Spleen (tissue), 11 donors: ENCODE measurements at regions not wholly inside any gene's neighbourhood (a gene's known extent, or its start where the extent isn't known, plus 50 kb on each side); places are given as distances from the start of the nearest gene placed in this dataset.

ENCODE experiments used
- DNase-seq: peaks from one replicate; pipeline ENCODE4 v3.0.0-alpha.2; 2020
- H3K27ac ChIP-seq, 8 donors: fragments of 200-600 bp; sonication (generic) in 7 of 8; 1 replicate in 4 of 8; 2 replicates in 4 of 8; pipeline versions ENCODE4 v1.5.0 to v1.8.0; 2016 to 2021; ENCODE audit warnings: inconsistent platforms in 4 of 8, mild to moderate bottlenecking in 4 of 8, moderate library complexity in 1 of 8
- H3K27me3 ChIP-seq, 7 donors: fragments of 200-600 bp; sonication (generic) in 6 of 7; replicated peaks in 1 of 7; 1 replicate in 4 of 7; 2 replicates in 3 of 7; pipeline versions ENCODE4 v1.5.0 to v1.8.0; 2016 to 2021; ENCODE audit warnings: inconsistent platforms in 3 of 7, mild to moderate bottlenecking in 1 of 7
- H3K36me3 ChIP-seq, 6 donors: fragments of 200-600 bp; sonication (generic) in 5 of 6; 1 replicate in 4 of 6; 2 replicates in 2 of 6; pipeline versions ENCODE4 v1.5.0 to v1.8.0; 2016 to 2021; ENCODE audit warnings: inconsistent platforms in 2 of 6
- H3K4me1 ChIP-seq, 6 donors: fragments of 200-600 bp; sonication (generic) in 5 of 6; 1 replicate in 3 of 6; 2 replicates in 3 of 6; pipeline versions ENCODE4 v1.5.0 to v1.8.0; 2016 to 2021; ENCODE audit warnings: inconsistent platforms in 3 of 6
- H3K4me3 ChIP-seq, 8 donors: fragments of 200-600 bp; sonication (generic) in 7 of 8; 1 replicate in 4 of 8; 2 replicates in 4 of 8; pipeline versions ENCODE4 v1.5.0 to v1.8.0; 2016 to 2021; ENCODE audit warnings: inconsistent platforms in 4 of 8, mild to moderate bottlenecking in 4 of 8, moderate library complexity in 2 of 8
- H3K9me3 ChIP-seq, 8 donors: fragments of 200-600 bp; sonication (generic) in 7 of 8; 1 replicate in 4 of 8; 2 replicates in 4 of 8; pipeline versions ENCODE4 v1.5.0 to v1.8.0; 2016 to 2021; ENCODE audit warnings: inconsistent platforms in 4 of 8
- POLR2A ChIP-seq, 3 donors: fragments of 450-650 bp; IDR thresholded peaks; one replicate each; pipeline ENCODE4 v1.5.1; 2017; ENCODE audit warnings: antibody characterized with exemption in 3 of 3, mild to moderate bottlenecking in 1 of 3
- POLR2AphosphoS5 ChIP-seq, 3 donors: sonication (generic); formaldehyde crosslinking; IDR thresholded peaks; one replicate each; pipeline ENCODE4 v1.5.1; 2017; ENCODE audit warnings: antibody characterized with exemption in 3 of 3
- WGBS, 5 donors: extraction: QIAGEN DNeasy Blood & Tissue Kit in 3 of 5; methylation state at CpG; one replicate each; pipeline versions ENCODE4 v1.1.5 to v1.1.7; 2013 to 2018; 5-methylcytosine and 5-hydroxymethylcytosine counted together
- intact Hi-C: fragments of 100-400 bp; cut with DNase I; formaldehyde crosslinking; loops from one replicate; pipeline ENCODE4 v1.15.0; 2023; ENCODE audit warnings: low total_unique reads
- TF ChIP-seq, protein P1 (sequence below), 11 experiments: fragments of 200-600 bp in 7 of 11; fragments of 450-650 bp in 4 of 11; sonication (generic) in 4 of 11; IDR thresholded peaks in 8 of 11; conservative IDR thresholded peaks in 3 of 11; 1 replicate in 7 of 11; 2 replicates in 4 of 11; pipeline versions ENCODE4 v1.4.0 to v1.8.0; 2016 to 2021; ENCODE audit warnings: antibody characterized with exemption in 11 of 11, inconsistent platforms in 4 of 11, mild to moderate bottlenecking in 1 of 11
- donor health status: healthy with polysubstance abuse.
- donor health status: DM: no; HTN: no; CAD: no; lungs with moderate emphysema.
- donor health status: DM: no; HTN: no; CAD: no.
- donor health status: Bipolar disorder and iron deficiency.
- donor health status: healthy.
- donor health status: DM: no; HTN: no; CAD: no.
- donor health status: DM: yes; HTN: yes; CAD: no.

DNA sequence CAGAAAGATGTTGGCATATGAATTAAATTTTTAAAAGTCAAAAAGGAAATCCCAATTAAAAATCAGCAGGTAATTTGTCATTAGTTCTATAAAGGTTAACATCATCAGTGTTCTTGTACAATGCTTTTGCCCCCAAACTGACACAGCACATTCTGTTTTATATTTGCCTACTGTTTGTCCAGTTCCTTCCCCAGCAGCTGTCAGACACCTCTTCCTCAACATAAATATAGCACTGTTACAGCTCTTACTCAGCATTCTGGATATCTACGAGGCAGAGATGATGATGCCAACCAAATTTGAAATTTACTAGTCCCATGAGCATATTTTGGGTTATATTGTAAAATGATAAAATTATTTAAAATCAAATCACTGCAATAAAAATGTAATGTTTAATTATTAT, 124.6 kb downstream of the SINHCAF start:
- Histone ChIP-seq H3K36me3 (no peaks in the 10 kb centered on the region), H3K27me3 (peaks cover 0 to 8% (median 0%) of the 10 kb centered on the region in 7 donors), H3K27ac (no peak overlapping the region), H3K9me3 (no peaks in the 10 kb centered on the region), H3K4me3 (no peak overlapping the region), H3K4me1 (peaks cover 0 to 13% (median 8%) of the 10 kb centered on the region in 6 donors)
- DNase-seq: no peak
- intact Hi-C loops: no loop called here
- WGBS, 5 donors: 11 to 20% (median 18%) methylated on average over 1 of the region's 1 CpG
- TF ChIP-seq, protein P1, sequence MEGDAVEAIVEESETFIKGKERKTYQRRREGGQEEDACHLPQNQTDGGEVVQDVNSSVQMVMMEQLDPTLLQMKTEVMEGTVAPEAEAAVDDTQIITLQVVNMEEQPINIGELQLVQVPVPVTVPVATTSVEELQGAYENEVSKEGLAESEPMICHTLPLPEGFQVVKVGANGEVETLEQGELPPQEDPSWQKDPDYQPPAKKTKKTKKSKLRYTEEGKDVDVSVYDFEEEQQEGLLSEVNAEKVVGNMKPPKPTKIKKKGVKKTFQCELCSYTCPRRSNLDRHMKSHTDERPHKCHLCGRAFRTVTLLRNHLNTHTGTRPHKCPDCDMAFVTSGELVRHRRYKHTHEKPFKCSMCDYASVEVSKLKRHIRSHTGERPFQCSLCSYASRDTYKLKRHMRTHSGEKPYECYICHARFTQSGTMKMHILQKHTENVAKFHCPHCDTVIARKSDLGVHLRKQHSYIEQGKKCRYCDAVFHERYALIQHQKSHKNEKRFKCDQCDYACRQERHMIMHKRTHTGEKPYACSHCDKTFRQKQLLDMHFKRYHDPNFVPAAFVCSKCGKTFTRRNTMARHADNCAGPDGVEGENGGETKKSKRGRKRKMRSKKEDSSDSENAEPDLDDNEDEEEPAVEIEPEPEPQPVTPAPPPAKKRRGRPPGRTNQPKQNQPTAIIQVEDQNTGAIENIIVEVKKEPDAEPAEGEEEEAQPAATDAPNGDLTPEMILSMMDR (IDR thresholded peaks at IDR 0.05 in 8 of 11, conservative IDR thresholded peaks at IDR 0.05 in 3 of 11): no peak
- no peak for TF ChIP-seq POLR2A (IDR thresholded peaks at IDR 0.05)
- no peak for TF ChIP-seq POLR2AphosphoS5 (IDR thresholded peaks at IDR 0.05)

DNA sequence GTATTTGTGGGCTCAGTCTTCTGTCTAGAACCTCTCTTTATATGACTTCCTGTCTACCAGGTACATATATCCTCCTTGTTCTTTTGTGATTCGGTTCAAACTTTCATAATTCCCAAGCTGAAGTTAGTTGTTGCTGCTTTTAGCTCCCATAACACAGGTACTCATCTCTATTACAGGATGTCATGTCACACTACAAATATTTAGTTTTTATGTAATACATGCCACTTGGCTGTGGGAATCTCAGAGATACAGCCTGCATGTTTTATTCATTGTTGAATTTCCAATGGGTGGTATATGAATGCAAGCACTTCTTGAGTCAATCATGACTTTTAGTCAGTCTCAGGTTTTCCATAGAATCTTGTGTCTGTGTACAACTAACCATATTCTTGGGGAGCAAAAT, 122.7 kb downstream of the SINHCAF start:
- 50 to 71% (median 63%) methylated on average over 1 of the region's 1 CpG for WGBS, 5 donors
- Histone ChIP-seq H3K4me3 (no peak overlapping the region), H3K9me3 (no peaks in the 10 kb centered on the region), H3K27me3 (peaks cover 0 to 8% (median 0%) of the 10 kb centered on the region in 7 donors), H3K36me3 (no peaks in the 10 kb centered on the region), H3K4me1 (peaks cover 0 to 13% (median 8%) of the 10 kb centered on the region in 6 donors), H3K27ac (no peak overlapping the region)
- TF ChIP-seq, protein P1 (IDR thresholded peaks at IDR 0.05 in 8 of 11, conservative IDR thresholded peaks at IDR 0.05 in 3 of 11): no peak
- TF ChIP-seq POLR2A (IDR thresholded peaks at IDR 0.05): no peak
- no peak for TF ChIP-seq POLR2AphosphoS5 (IDR thresholded peaks at IDR 0.05)
- DNase-seq: no peak
- intact Hi-C loops: no loop called here

GRCh38 chr12:31205054-31205453, 120.9 kb downstream of the SINHCAF start:
- TF ChIP-seq POLR2A (IDR thresholded peaks at IDR 0.05) (no peak), POLR2AphosphoS5 (IDR thresholded peaks at IDR 0.05) (no peak)
- TF ChIP-seq, protein P1 (IDR thresholded peaks at IDR 0.05 in 8 of 11, conservative IDR thresholded peaks at IDR 0.05 in 3 of 11): no peak

DNA sequence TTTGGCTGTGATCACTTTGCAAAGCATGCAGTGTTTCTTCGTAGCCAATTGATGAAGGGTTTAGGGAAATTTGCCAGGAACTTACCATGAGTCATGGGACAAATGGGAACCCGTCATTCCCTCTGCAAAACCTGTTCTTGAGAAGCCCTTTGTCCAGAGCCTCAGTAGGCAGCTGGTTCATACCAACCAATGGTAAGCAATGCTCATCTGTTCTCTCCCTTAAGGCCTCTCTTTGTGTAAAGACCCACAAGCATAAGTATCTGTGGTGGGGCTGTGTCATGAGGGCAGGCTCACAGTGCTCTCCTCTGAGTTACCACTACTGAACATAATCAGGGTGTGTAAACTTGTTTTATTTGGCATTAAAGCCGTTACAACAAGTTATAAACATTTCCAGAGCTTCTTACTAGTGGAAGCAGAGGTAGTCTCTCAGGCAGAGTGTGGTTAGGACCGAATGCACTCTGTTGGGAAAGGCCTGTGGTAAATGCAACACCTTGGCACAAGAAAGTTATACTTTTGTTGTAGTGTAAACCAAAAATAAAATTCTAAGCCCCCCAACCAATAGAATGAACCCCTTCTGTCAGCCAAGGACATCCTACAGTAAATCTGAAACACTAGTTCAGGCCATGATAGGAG, 119.8 kb downstream of the SINHCAF start:
- TF ChIP-seq POLR2AphosphoS5 (IDR thresholded peaks at IDR 0.05): no peak
- TF ChIP-seq POLR2A (IDR thresholded peaks at IDR 0.05): no peak
- TF ChIP-seq, protein P1 (IDR thresholded peaks at IDR 0.05 in 8 of 11, conservative IDR thresholded peaks at IDR 0.05 in 3 of 11): no peak
- WGBS, 5 donors: 66 to 80% (median 78%) methylated on average over 4 of the region's 4 CpGs
- H3K9me3 ChIP-seq: no peaks in the 10 kb centered on the region
- intact Hi-C loops: no loop called here
- no peak overlapping the region for H3K27ac ChIP-seq
- no peak overlapping the region for H3K4me3 ChIP-seq
- DNase-seq: no peak
- no peaks in the 10 kb centered on the region for H3K36me3 ChIP-seq
- peaks cover 0 to 13% (median 8%) of the 10 kb centered on the region in 6 donors for H3K4me1 ChIP-seq
- H3K27me3 ChIP-seq: peaks cover 0 to 8% (median 0%) of the 10 kb centered on the region in 7 donors

More at GRCh38 chr12:31205054-31205453, 120.9 kb downstream of the SINHCAF start:
- DNase-seq: no peak
- Histone ChIP-seq H3K27ac (no peak overlapping the region), H3K36me3 (no peaks in the 10 kb centered on the region), H3K4me3 (no peak overlapping the region), H3K27me3 (peaks cover 0 to 8% (median 0%) of the 10 kb centered on the region in 7 donors), H3K4me1 (peaks cover 0 to 13% (median 8%) of the 10 kb centered on the region in 6 donors), H3K9me3 (no peaks in the 10 kb centered on the region)
- intact Hi-C loops: no loop called here
- 10 to 30% (median 23%) methylated on average over 3 of the region's 3 CpGs for WGBS, 5 donors
